Omental fat pad (tissue), 3 donors: ENCODE measurements at regions not wholly inside any gene's neighbourhood (a gene's known extent, or its start where the extent isn't known, plus 50 kb on each side); places are given as distances from the start of the nearest gene placed in this dataset.

Experiments used
- ATAC-seq: fragments of 150-250 bp; one replicate; pipeline ENCODE4 v1.9.1; 2016; ENCODE audit warnings: mild to moderate bottlenecking, moderate library complexity; ENCODE audit not compliant: low FRiP score
- DNase-seq: peaks from one replicate; pipeline ENCODE4 v3.0.0-alpha.2; 2019; ENCODE audit warnings: low spot score
- TF ChIP-seq, protein P1 (sequence below), 3 donors: fragments of 450-650 bp; IDR thresholded peaks; one replicate each; pipeline ENCODE4 v1.5.1; 2016 to 2017; ENCODE audit warnings: antibody characterized with exemption in 3 of 3, mild to moderate bottlenecking in 3 of 3, moderate library complexity in 2 of 3

DNA sequence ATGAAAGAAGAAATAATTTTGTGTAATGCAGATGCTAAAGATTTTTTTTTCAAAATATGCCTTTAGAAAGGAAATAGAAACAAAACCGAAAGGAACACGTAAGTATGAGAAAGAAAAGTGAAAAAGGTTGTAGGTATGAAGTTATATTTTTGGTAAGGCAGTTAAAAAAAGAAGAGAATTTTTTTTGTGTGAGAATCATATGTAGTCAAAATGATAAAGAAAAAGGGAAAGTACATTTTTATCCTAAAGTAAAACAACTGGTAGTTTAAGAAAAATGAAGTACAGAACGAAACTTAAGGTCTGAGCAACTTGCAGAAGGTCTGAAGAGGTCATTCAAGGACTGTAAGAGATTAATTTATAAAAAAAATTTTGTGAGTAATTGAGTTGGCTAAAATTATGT is 164.0 kb upstream of the TRAM1L1 start:
- ATAC-seq (no peak), DNase-seq (no peak)
- TF ChIP-seq, protein P1, sequence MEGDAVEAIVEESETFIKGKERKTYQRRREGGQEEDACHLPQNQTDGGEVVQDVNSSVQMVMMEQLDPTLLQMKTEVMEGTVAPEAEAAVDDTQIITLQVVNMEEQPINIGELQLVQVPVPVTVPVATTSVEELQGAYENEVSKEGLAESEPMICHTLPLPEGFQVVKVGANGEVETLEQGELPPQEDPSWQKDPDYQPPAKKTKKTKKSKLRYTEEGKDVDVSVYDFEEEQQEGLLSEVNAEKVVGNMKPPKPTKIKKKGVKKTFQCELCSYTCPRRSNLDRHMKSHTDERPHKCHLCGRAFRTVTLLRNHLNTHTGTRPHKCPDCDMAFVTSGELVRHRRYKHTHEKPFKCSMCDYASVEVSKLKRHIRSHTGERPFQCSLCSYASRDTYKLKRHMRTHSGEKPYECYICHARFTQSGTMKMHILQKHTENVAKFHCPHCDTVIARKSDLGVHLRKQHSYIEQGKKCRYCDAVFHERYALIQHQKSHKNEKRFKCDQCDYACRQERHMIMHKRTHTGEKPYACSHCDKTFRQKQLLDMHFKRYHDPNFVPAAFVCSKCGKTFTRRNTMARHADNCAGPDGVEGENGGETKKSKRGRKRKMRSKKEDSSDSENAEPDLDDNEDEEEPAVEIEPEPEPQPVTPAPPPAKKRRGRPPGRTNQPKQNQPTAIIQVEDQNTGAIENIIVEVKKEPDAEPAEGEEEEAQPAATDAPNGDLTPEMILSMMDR (IDR thresholded peaks at IDR 0.05) = no peak

- DNase-seq (no peak), ATAC-seq (no peak)
- TF ChIP-seq, protein P1 (IDR thresholded peaks at IDR 0.05) = no peak
These were observed 178.7 kb upstream of the TRAM1L1 start for GRCh38 chr4:117264072-117264471.

DNA sequence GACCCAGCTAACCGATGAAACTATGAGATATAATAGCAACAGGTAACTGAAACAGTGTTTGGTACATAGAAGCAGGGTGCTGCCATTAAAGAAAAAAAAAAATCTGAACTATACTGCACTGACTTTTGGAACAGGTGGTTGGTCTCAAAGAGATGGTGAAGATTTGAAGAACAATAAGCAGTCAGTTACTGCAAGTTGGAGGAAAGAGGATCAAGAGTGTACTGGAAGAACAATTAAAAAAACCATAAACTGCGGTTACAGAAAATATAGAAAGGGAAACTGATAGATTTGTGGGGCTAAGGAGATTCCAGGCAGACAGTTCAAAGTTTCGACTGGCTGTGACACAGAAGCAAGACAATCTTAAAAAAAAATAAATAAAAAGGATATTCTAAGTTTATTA is 181.9 kb upstream of the TRAM1L1 start:
- TF ChIP-seq, protein P1 (IDR thresholded peaks at IDR 0.05) = no peak
- no peak for ATAC-seq
- DNase-seq = no peak

DNA sequence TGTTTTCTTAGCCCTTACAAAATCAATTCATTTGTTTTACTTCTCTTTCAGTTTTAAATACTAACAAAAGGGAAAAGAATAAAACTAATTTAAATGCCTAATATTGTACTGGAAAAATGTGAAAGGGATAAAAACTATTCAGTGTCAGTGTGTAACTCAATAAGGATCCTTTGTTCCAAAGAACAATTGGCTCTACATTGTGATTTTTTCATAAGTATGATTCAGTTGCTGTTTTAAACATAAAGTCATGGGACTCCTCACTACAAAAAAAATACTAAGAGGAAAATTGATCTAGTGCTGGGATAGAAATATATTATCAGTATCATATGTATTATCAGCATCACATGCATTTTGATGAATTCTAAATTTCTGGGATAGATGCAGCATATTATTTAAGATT is 199.4 kb upstream of the TRAM1L1 start:
- TF ChIP-seq, protein P1 (IDR thresholded peaks at IDR 0.05) = no peak

GRCh38 chr4:117293784-117294183 is 208.4 kb upstream of the TRAM1L1 start:
- DNase-seq (no peak), ATAC-seq (no peak)
- TF ChIP-seq, protein P1 (IDR thresholded peaks at IDR 0.05) = no peak

More for the DNA sequence above, 199.4 kb upstream of the TRAM1L1 start:
- DNase-seq = no peak
- ATAC-seq = no peak

GRCh38 chr4:117302226-117302625 is 216.8 kb upstream of the TRAM1L1 start:
- no peak for DNase-seq
- ATAC-seq = no peak
- TF ChIP-seq, protein P1 (IDR thresholded peaks at IDR 0.05) = no peak

DNA sequence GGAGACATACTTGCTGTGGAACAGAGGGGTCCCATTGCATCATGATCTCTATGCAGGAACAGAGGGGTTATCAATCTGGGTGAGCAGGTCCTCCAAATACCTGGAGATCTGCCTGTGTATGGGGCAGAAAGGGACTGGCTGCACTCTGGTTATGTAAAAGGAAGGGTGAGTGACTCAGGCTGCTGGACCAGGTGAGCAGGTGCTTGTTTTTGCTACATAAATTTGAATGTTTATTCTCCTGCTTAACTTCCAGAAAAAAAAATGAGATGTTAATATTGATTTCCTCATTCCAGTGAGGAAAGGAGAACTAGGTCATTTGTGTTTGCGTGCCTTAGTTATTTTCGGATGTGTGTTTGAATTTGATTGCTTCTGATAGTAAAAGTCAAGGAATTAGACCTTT is 225.8 kb upstream of the TRAM1L1 start:
- ATAC-seq (no peak), DNase-seq (no peak)

More for the DNA sequence above, 225.8 kb upstream of the TRAM1L1 start:
- TF ChIP-seq, protein P1 (IDR thresholded peaks at IDR 0.05) = no peak
